ENCODE measurements at regions not wholly inside any gene's neighbourhood (a gene's known extent, or its start where the extent isn't known, plus 50 kb on each side); places are given as distances from the start of the nearest gene placed in this dataset.

GRCh38 chr2:83386549-83386948 lies 1072.5 kb downstream of the SUCLG1 start:
- H3K4me3 ChIP-seq (ENCODE audit: low read depth, low read length): no peak overlapping the region
- TF ChIP-seq CTCF (IDR thresholded peaks at IDR 0.05; ENCODE audit: low read depth, low read length): no peak

GRCh38 chr2:83378921-83379320 lies 1080.2 kb downstream of the SUCLG1 start:
- no peak for TF ChIP-seq CTCF (IDR thresholded peaks at IDR 0.05; ENCODE audit: low read depth, low read length)
- H3K4me3 ChIP-seq (ENCODE audit: low read depth, low read length): no peak overlapping the region

- no peak for TF ChIP-seq CTCF (IDR thresholded peaks at IDR 0.05; ENCODE audit: low read depth, low read length)
- no peak overlapping the region for H3K4me3 ChIP-seq (ENCODE audit: low read depth, low read length)
Observed at GRCh38 chr2:83376731-83377130, 1082.3 kb downstream of the SUCLG1 start.

GRCh38 chr2:83370419-83370762 lies 1088.7 kb downstream of the SUCLG1 start:
- TF ChIP-seq CTCF (IDR thresholded peaks at IDR 0.05; ENCODE audit: low read depth, low read length): no peak
- H3K4me3 ChIP-seq (ENCODE audit: low read depth, low read length): no peak overlapping the region

GRCh38 chr2:83369601-83370418 lies 1089.3 kb downstream of the SUCLG1 start:
- no peak for TF ChIP-seq CTCF (IDR thresholded peaks at IDR 0.05; ENCODE audit: low read depth, low read length)
- no peak overlapping the region for H3K4me3 ChIP-seq (ENCODE audit: low read depth, low read length)

- no peak overlapping the region for H3K4me3 ChIP-seq (ENCODE audit: low read depth, low read length)
Observed at GRCh38 chr2:83368916-83369315, 1090.2 kb downstream of the SUCLG1 start.

More at GRCh38 chr2:83368916-83369315, 1090.2 kb downstream of the SUCLG1 start:
- TF ChIP-seq CTCF (IDR thresholded peaks at IDR 0.05; ENCODE audit: low read depth, low read length): no peak
